ENCODE measurements at regions not wholly inside any gene's neighbourhood (a gene's known extent, or its start where the extent isn't known, plus 50 kb on each side); places are given as distances from the start of the nearest gene placed in this dataset.

GRCh38 chr13:74883834-74884233 lies 598.1 kb downstream of the TBC1D4 start:
- TF ChIP-seq FOXO4 (CRISPR knock-in tag; conservative IDR thresholded peaks at IDR 0.05): no peak
- no peak for TF ChIP-seq JUND (CRISPR knock-in tag; IDR thresholded peaks at IDR 0.05)
- TF ChIP-seq FUBP1 (CRISPR knock-in tag; IDR thresholded peaks at IDR 0.05; ENCODE audit: borderline replicate concordance): no peak
- no peak for TF ChIP-seq EZH2 (conservative IDR thresholded peaks at IDR 0.05; ENCODE audit: low read depth, low read length)
- TF ChIP-seq ZNF503 (CRISPR knock-in tag; IDR thresholded peaks at IDR 0.05): no peak
- TF ChIP-seq KDM4B (CRISPR knock-in tag; IDR thresholded peaks at IDR 0.05): no peak
- TF ChIP-seq ZBTB43 (CRISPR knock-in tag; conservative IDR thresholded peaks at IDR 0.05): no peak
